NCI-H2029 treated with DMSO at 0.1 percent for 48 hours (cell line): ENCODE measurements at regions not wholly inside any gene's neighbourhood (a gene's known extent, or its start where the extent isn't known, plus 50 kb on each side); places are given as distances from the start of the nearest gene placed in this dataset.
A peak's percentile ranks its signal among the peaks of the same experiment; 100 is the strongest.
"Not testable (repeated sequence)": the region's sequence is repeated elsewhere in the genome, so short reads cannot be mapped to it uniquely, and the experiment has no call there.

ENCODE experiments used
- DNase-seq: peaks from one replicate; lab custom pipeline; 2025; lab: John Stamatoyannopoulos, UW

- no peak for DNase-seq
Measured at GRCh38 chr6:169101036-169101805, 152.4 kb downstream of the THBS2 start.

GRCh38 chr6:169099411-169100202 is 154.0 kb downstream of the THBS2 start:
- no peak for DNase-seq

GRCh38 chr6:169098651-169099050 is 155.0 kb downstream of the THBS2 start:
- DNase-seq: not testable (repeated sequence)

GRCh38 chr6:169098116-169098515 is 155.5 kb downstream of the THBS2 start:
- DNase-seq: no peak

- DNase-seq: no peak
Measured at GRCh38 chr6:169097381-169097959, 156.2 kb downstream of the THBS2 start.

GRCh38 chr6:169096388-169096787 is 157.3 kb downstream of the THBS2 start:
- no peak for DNase-seq

- no peak for DNase-seq
Measured at GRCh38 chr6:169095153-169095552, 158.5 kb downstream of the THBS2 start.

- no peak for DNase-seq
Measured at GRCh38 chr6:169094552-169094950, 159.1 kb downstream of the THBS2 start.

- DNase-seq: no peak
Measured at GRCh38 chr6:169093770-169094551, 159.7 kb downstream of the THBS2 start.

GRCh38 chr6:169093066-169093723 is 160.5 kb downstream of the THBS2 start:
- no peak for DNase-seq

- peak; percentile 86 for DNase-seq
Measured at GRCh38 chr6:169092375-169092774, 161.3 kb downstream of the THBS2 start.

- not testable (repeated sequence) for DNase-seq
Measured at GRCh38 chr6:169090514-169091127, 163.0 kb downstream of the THBS2 start.

GRCh38 chr6:169088762-169089161 is 164.9 kb downstream of the THBS2 start:
- DNase-seq: no peak

- no peak for DNase-seq
Measured at GRCh38 chr6:169087443-169088041, 166.1 kb downstream of the THBS2 start.

- DNase-seq: not testable (repeated sequence)
Measured at GRCh38 chr6:169086616-169087015, 167.0 kb downstream of the THBS2 start.

GRCh38 chr6:169086020-169086419 is 167.6 kb downstream of the THBS2 start:
- DNase-seq: no peak

GRCh38 chr6:169085466-169085865 is 168.2 kb downstream of the THBS2 start:
- DNase-seq: no peak

GRCh38 chr6:169084557-169084956 is 169.1 kb downstream of the THBS2 start:
- DNase-seq: not testable (repeated sequence)

- DNase-seq: no peak
Measured at GRCh38 chr6:169084067-169084466, 169.6 kb downstream of the THBS2 start.

- no peak for DNase-seq
Measured at GRCh38 chr6:169083508-169083874, 170.2 kb downstream of the THBS2 start.
